ENCODE measurements at regions not wholly inside any gene's neighbourhood (a gene's known extent, or its start where the extent isn't known, plus 50 kb on each side); places are given as distances from the start of the nearest gene placed in this dataset.

GRCh38 chr5:38753141-38753540 lies 92.7 kb upstream of the OSMR start:
- ChIA-PET CTCF (interaction anchor here (2.9 kb wide), 1 partner anchor 311 kb away, joined by 26 read pairs; no protein-coding TSS in a partner anchor), POLR2A (ENCODE audit: low non-redundant PET) (no interaction called here)
- peaks cover 9% of the 10 kb centered on the region for H3K4me1 ChIP-seq (ENCODE audit: insufficient read depth, low read length, poor library complexity, severe bottlenecking)
- no peaks in the 10 kb centered on the region for H3K9me3 ChIP-seq (ENCODE audit: low read depth, low read length, poor library complexity, severe bottlenecking)
- BruUV-seq (replicated peaks), result no TSS peak
- H3K36me3 ChIP-seq (ENCODE audit: insufficient read depth, low read length, poor library complexity, severe bottlenecking), result no peaks in the 10 kb centered on the region
- H3K27me3 ChIP-seq (replicated peaks; ENCODE audit: insufficient read depth, low read depth, low read length, poor library complexity), result no peaks in the 10 kb centered on the region
- intact Hi-C loops (cut with micrococcal nuclease; ENCODE audit: unreplicated experiment), result loop anchor here (10.0 kb wide), 1 partner anchor 308 kb away; no protein-coding TSS in a partner anchor
- no peak overlapping the region for H3K27ac ChIP-seq (ENCODE audit: low read depth, low read length, poor library complexity, severe bottlenecking)
- no peak for TF ChIP-seq CTCF (conservative IDR thresholded peaks at IDR 0.05; ENCODE audit: low read depth, low read length)
- no peak for DNase-seq (ENCODE audit: low spot score)
- no peak overlapping the region for H3K4me3 ChIP-seq (ENCODE audit: low read depth, low read length, poor library complexity, severe bottlenecking)

DNA sequence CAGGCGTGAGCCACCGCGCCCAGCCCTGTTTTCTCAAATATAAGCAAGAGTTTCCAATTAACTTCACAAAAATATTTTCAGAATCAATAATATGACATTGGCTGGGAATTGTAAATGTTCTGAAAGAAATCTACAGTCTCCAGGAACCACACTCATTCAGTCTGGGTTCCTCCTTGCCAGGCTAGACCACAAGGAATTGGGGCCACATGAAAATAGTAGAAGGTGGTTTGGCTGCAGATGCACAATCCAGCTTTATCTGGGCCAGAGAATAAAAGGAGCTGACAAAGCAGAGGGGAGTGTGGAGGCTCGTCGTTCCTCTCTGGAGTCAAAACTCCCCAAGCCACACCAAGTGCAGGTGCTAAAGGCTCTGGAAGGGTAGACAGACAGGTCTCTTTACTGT lies 92.0 kb upstream of the OSMR start:
- ChIA-PET POLR2A (ENCODE audit: low non-redundant PET) (no interaction called here), CTCF (no interaction called here)
- no peak for TF ChIP-seq CTCF (conservative IDR thresholded peaks at IDR 0.05; ENCODE audit: low read depth, low read length)
- TF ChIP-seq EZH2 (IDR thresholded peaks at IDR 0.05; ENCODE audit: borderline replicate concordance, low read depth, low read length, poor library complexity, severe bottlenecking), result no peak
- H3K4me3 ChIP-seq (ENCODE audit: low read depth, low read length, poor library complexity, severe bottlenecking), result no peak overlapping the region
- H3K27me3 ChIP-seq (replicated peaks; ENCODE audit: insufficient read depth, low read depth, low read length, poor library complexity), result no peaks in the 10 kb centered on the region
- no peaks in the 10 kb centered on the region for H3K36me3 ChIP-seq (ENCODE audit: insufficient read depth, low read length, poor library complexity, severe bottlenecking)
- H3K4me1 ChIP-seq (ENCODE audit: insufficient read depth, low read length, poor library complexity, severe bottlenecking), result peaks cover 9% of the 10 kb centered on the region
- intact Hi-C loops (cut with micrococcal nuclease; ENCODE audit: unreplicated experiment), result loop anchor here (10.0 kb wide), 1 partner anchor 309 kb away; no protein-coding TSS in a partner anchor
- no peak overlapping the region for H3K27ac ChIP-seq (ENCODE audit: low read depth, low read length, poor library complexity, severe bottlenecking)
- BruUV-seq (replicated peaks), result no TSS peak
- no peaks in the 10 kb centered on the region for H3K9me3 ChIP-seq (ENCODE audit: low read depth, low read length, poor library complexity, severe bottlenecking)
- no peak for DNase-seq (ENCODE audit: low spot score)

DNA sequence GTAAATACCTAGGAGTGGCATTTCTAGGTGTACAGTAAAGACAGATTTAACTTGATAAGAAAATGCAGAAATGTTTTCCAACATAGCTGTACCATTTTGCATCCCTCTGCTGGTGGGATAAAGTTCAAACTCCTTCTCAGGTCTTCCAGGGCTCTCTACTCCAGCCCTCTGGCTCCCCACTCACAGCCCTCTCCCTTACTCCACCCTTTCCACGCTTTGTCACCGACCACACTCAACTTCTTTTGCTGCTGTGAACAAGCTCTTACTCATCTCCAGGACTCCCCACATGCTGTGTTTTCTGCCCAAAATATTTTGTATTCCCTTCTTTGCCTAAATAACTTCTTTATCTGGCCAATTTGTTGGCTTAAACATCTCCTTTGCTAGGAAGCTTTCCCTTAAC lies 90.6 kb upstream of the OSMR start:
- DNase-seq (ENCODE audit: low spot score), result peak; percentile 64
- Histone ChIP-seq H3K4me1 (ENCODE audit: insufficient read depth, low read length, poor library complexity, severe bottlenecking) (peaks cover 12% of the 10 kb centered on the region), H3K4me3 (ENCODE audit: low read depth, low read length, poor library complexity, severe bottlenecking) (no peak overlapping the region), H3K27me3 (replicated peaks; ENCODE audit: insufficient read depth, low read depth, low read length, poor library complexity) (no peaks in the 10 kb centered on the region), H3K9me3 (ENCODE audit: low read depth, low read length, poor library complexity, severe bottlenecking) (no peaks in the 10 kb centered on the region), H3K36me3 (ENCODE audit: insufficient read depth, low read length, poor library complexity, severe bottlenecking) (no peaks in the 10 kb centered on the region), H3K27ac (ENCODE audit: low read depth, low read length, poor library complexity, severe bottlenecking) (no peak overlapping the region)
- CTCF ChIA-PET, result interaction anchor here (0.6 kb wide), 1 partner anchor 465 kb away, joined by 3 read pairs; no protein-coding TSS in a partner anchor
- intact Hi-C loops (cut with micrococcal nuclease; ENCODE audit: unreplicated experiment), result loop anchor here (10.0 kb wide), 1 partner anchor 310 kb away; no protein-coding TSS in a partner anchor
- BruUV-seq (replicated peaks), result no TSS peak
- TF ChIP-seq EZH2 (IDR thresholded peaks at IDR 0.05; ENCODE audit: borderline replicate concordance, low read depth, low read length, poor library complexity, severe bottlenecking) (no peak), CTCF (conservative IDR thresholded peaks at IDR 0.05; ENCODE audit: low read depth, low read length) (no peak)
- POLR2A ChIA-PET (ENCODE audit: low non-redundant PET), result no interaction called here

Measured in A673 (cell line).